SJCRH30 (cell line): ENCODE measurements at regions not wholly inside any gene's neighbourhood (a gene's known extent, or its start where the extent isn't known, plus 50 kb on each side); places are given as distances from the start of the nearest gene placed in this dataset.

Experiments
- DNase-seq, 2 experiments: peaks; one replicate each; pipeline ENCODE4 v3.0.0-alpha.2; 2015 to 2020
- H3K27ac ChIP-seq: fragments of 250-450 bp; sonication (Bioruptor Pico); 2 replicates; pipeline ENCODE4 v1.5.1; 2020; ENCODE audit warnings: mild to moderate bottlenecking, moderate library complexity
- H3K27me3 ChIP-seq: fragments of 250-450 bp; sonication (Bioruptor Pico); 2 replicates; pipeline ENCODE4 v1.5.1; 2020; ENCODE audit warnings: mild to moderate bottlenecking, moderate library complexity
- H3K36me3 ChIP-seq: fragments of 250-450 bp; sonication (Bioruptor Pico); 2 replicates; pipeline ENCODE4 v1.5.1; 2020; ENCODE audit warnings: mild to moderate bottlenecking, moderate library complexity
- H3K4me1 ChIP-seq: fragments of 250-450 bp; sonication (Bioruptor Pico); 2 replicates; pipeline ENCODE4 v1.5.1; 2020; ENCODE audit warnings: mild to moderate bottlenecking, moderate library complexity
- H3K4me3 ChIP-seq: fragments of 250-450 bp; sonication (Bioruptor Pico); 2 replicates; pipeline ENCODE4 v1.5.1; 2020; ENCODE audit warnings: mild to moderate bottlenecking, moderate library complexity
- H3K9me3 ChIP-seq: fragments of 250-450 bp; sonication (Bioruptor Pico); replicated peaks from 2 replicates; pipeline ENCODE4 v1.5.1; 2020; ENCODE audit warnings: mild to moderate bottlenecking, moderate library complexity

GRCh38 chr7:84506151-84506550 lies 311.6 kb upstream of the SEMA3A start:
- Histone ChIP-seq H3K36me3 (no peaks in the 10 kb centered on the region), H3K27me3 (no peaks in the 10 kb centered on the region), H3K27ac (no peak overlapping the region), H3K4me3 (no peak overlapping the region), H3K4me1 (no peaks in the 10 kb centered on the region; the same call in none of the 2 replicates), H3K9me3 (no peaks in the 10 kb centered on the region)
- DNase-seq: no peak

GRCh38 chr7:84502239-84502638 lies 307.6 kb upstream of the SEMA3A start:
- Histone ChIP-seq H3K36me3 (no peaks in the 10 kb centered on the region), H3K27me3 (no peaks in the 10 kb centered on the region), H3K4me1 (no peaks in the 10 kb centered on the region; the same call in 1 of the 2 replicates), H3K4me3 (no peak overlapping the region), H3K9me3 (no peaks in the 10 kb centered on the region), H3K27ac (no peak overlapping the region)
- DNase-seq: no peak

- Histone ChIP-seq H3K4me1 (no peaks in the 10 kb centered on the region), H3K27ac (no peak overlapping the region), H3K36me3 (no peaks in the 10 kb centered on the region), H3K27me3 (no peaks in the 10 kb centered on the region), H3K4me3 (no peak overlapping the region), H3K9me3 (no peaks in the 10 kb centered on the region)
- no peak for DNase-seq
Observed at GRCh38 chr7:84497873-84498272, 303.3 kb upstream of the SEMA3A start.

- Histone ChIP-seq H3K27me3 (no peaks in the 10 kb centered on the region), H3K36me3 (no peaks in the 10 kb centered on the region), H3K9me3 (no peaks in the 10 kb centered on the region), H3K4me3 (no peak overlapping the region), H3K27ac (no peak overlapping the region), H3K4me1 (no peaks in the 10 kb centered on the region)
- no peak for DNase-seq
Observed at GRCh38 chr7:84495128-84495527, 300.5 kb upstream of the SEMA3A start.

GRCh38 chr7:84492098-84493034 lies 297.8 kb upstream of the SEMA3A start:
- Histone ChIP-seq H3K36me3 (no peaks in the 10 kb centered on the region), H3K4me3 (no peak overlapping the region), H3K27me3 (no peaks in the 10 kb centered on the region), H3K27ac (no peak overlapping the region), H3K4me1 (no peaks in the 10 kb centered on the region), H3K9me3 (no peaks in the 10 kb centered on the region)
- no peak for DNase-seq

- no peaks in the 10 kb centered on the region for H3K9me3 ChIP-seq
- no peaks in the 10 kb centered on the region for H3K4me1 ChIP-seq
- no peaks in the 10 kb centered on the region for H3K36me3 ChIP-seq
- H3K27me3 ChIP-seq: no peaks in the 10 kb centered on the region
- H3K4me3 ChIP-seq: no peak overlapping the region
- no peak overlapping the region for H3K27ac ChIP-seq
- DNase-seq: no peak
Observed at GRCh38 chr7:84490661-84491060, 296.1 kb upstream of the SEMA3A start.

- Histone ChIP-seq H3K27me3 (no peaks in the 10 kb centered on the region), H3K4me3 (no peak overlapping the region), H3K27ac (no peak overlapping the region), H3K36me3 (no peaks in the 10 kb centered on the region; the same call in 1 of the 2 replicates), H3K4me1 (peaks cover 6% of the 10 kb centered on the region; the same call in 1 of the 2 replicates), H3K9me3 (no peaks in the 10 kb centered on the region)
- DNase-seq: no peak
Observed at GRCh38 chr7:84484502-84485079, 290.0 kb upstream of the SEMA3A start.

GRCh38 chr7:84482476-84482875 lies 287.9 kb upstream of the SEMA3A start:
- Histone ChIP-seq H3K4me1 (peaks cover 6% of the 10 kb centered on the region; the same call in 1 of the 2 replicates), H3K9me3 (no peaks in the 10 kb centered on the region), H3K27me3 (no peaks in the 10 kb centered on the region), H3K27ac (no peak overlapping the region), H3K4me3 (no peak overlapping the region), H3K36me3 (no peaks in the 10 kb centered on the region; the same call in 1 of the 2 replicates)
- DNase-seq: peak; percentile 61 to 79

GRCh38 chr7:84479059-84479458 lies 284.5 kb upstream of the SEMA3A start:
- H3K4me1 ChIP-seq: peaks cover 6% of the 10 kb centered on the region; the same call in 1 of the 2 replicates
- no peak overlapping the region for H3K27ac ChIP-seq
- no peaks in the 10 kb centered on the region for H3K9me3 ChIP-seq
- no peaks in the 10 kb centered on the region; the same call in 1 of the 2 replicates for H3K36me3 ChIP-seq
- no peak for DNase-seq
- H3K4me3 ChIP-seq: no peak overlapping the region
- H3K27me3 ChIP-seq: no peaks in the 10 kb centered on the region

GRCh38 chr7:84477786-84478478 lies 283.3 kb upstream of the SEMA3A start:
- Histone ChIP-seq H3K27me3 (no peaks in the 10 kb centered on the region), H3K4me3 (no peak overlapping the region), H3K36me3 (no peaks in the 10 kb centered on the region; the same call in 1 of the 2 replicates), H3K4me1 (peaks cover 6% of the 10 kb centered on the region; the same call in 1 of the 2 replicates), H3K9me3 (no peaks in the 10 kb centered on the region), H3K27ac (no peak overlapping the region)
- no peak for DNase-seq

- H3K9me3 ChIP-seq: 0 out of 2 replicates have a peak, but pooled peaks cover 3% of the 10 kb centered on the region
- no peaks in the 10 kb centered on the region for H3K4me1 ChIP-seq
- no peaks in the 10 kb centered on the region for H3K27me3 ChIP-seq
- H3K36me3 ChIP-seq: no peaks in the 10 kb centered on the region
- H3K27ac ChIP-seq: no peak overlapping the region
- no peak overlapping the region for H3K4me3 ChIP-seq
- no peak for DNase-seq
Observed at GRCh38 chr7:84474436-84474835, 279.8 kb upstream of the SEMA3A start.

GRCh38 chr7:84471576-84471975 lies 277.0 kb upstream of the SEMA3A start:
- no peaks in the 10 kb centered on the region for H3K36me3 ChIP-seq
- H3K4me1 ChIP-seq: peaks cover 8% of the 10 kb centered on the region; the same call in 1 of the 2 replicates
- H3K27me3 ChIP-seq: no peaks in the 10 kb centered on the region
- H3K4me3 ChIP-seq: no peak overlapping the region
- DNase-seq: no peak
- H3K27ac ChIP-seq: no peak overlapping the region
- H3K9me3 ChIP-seq: 0 out of 2 replicates have a peak, but pooled peaks cover 3% of the 10 kb centered on the region

- Histone ChIP-seq H3K36me3 (no peaks in the 10 kb centered on the region), H3K27me3 (no peaks in the 10 kb centered on the region), H3K4me1 (peaks cover 8% of the 10 kb centered on the region; the same call in 1 of the 2 replicates), H3K4me3 (no peak overlapping the region), H3K9me3 (0 out of 2 replicates have a peak, but pooled peaks cover 3% of the 10 kb centered on the region), H3K27ac (no peak overlapping the region)
- no peak for DNase-seq
Observed at GRCh38 chr7:84469034-84469433, 274.4 kb upstream of the SEMA3A start.

GRCh38 chr7:84462259-84462658 lies 267.7 kb upstream of the SEMA3A start:
- DNase-seq: no peak
- H3K27me3 ChIP-seq: no peaks in the 10 kb centered on the region
- H3K4me3 ChIP-seq: no peak overlapping the region
- no peaks in the 10 kb centered on the region for H3K4me1 ChIP-seq
- no peaks in the 10 kb centered on the region for H3K9me3 ChIP-seq
- no peaks in the 10 kb centered on the region for H3K36me3 ChIP-seq
- no peak overlapping the region for H3K27ac ChIP-seq

GRCh38 chr7:84461093-84461492 lies 266.5 kb upstream of the SEMA3A start:
- H3K9me3 ChIP-seq: no peaks in the 10 kb centered on the region
- H3K4me3 ChIP-seq: no peak overlapping the region
- H3K27me3 ChIP-seq: no peaks in the 10 kb centered on the region
- DNase-seq: no peak
- H3K4me1 ChIP-seq: no peaks in the 10 kb centered on the region
- H3K27ac ChIP-seq: no peak overlapping the region
- H3K36me3 ChIP-seq: no peaks in the 10 kb centered on the region
